GM21786 (cell line): ENCODE measurements at regions not wholly inside any gene's neighbourhood (a gene's known extent, or its start where the extent isn't known, plus 50 kb on each side); places are given as distances from the start of the nearest gene placed in this dataset.
A peak's percentile ranks its signal among the peaks of the same experiment; 100 is the strongest.
"Not testable (repeated sequence)": the region's sequence is repeated elsewhere in the genome, so short reads cannot be mapped to it uniquely, and the experiment has no call there.

Experiments
- ATAC-seq: cut with Tn5 transposase; IDR thresholded peaks from one replicate; pipeline ENCODE4 v1.9.1; 2021; ENCODE audit not compliant: unreplicated experiment

DNA sequence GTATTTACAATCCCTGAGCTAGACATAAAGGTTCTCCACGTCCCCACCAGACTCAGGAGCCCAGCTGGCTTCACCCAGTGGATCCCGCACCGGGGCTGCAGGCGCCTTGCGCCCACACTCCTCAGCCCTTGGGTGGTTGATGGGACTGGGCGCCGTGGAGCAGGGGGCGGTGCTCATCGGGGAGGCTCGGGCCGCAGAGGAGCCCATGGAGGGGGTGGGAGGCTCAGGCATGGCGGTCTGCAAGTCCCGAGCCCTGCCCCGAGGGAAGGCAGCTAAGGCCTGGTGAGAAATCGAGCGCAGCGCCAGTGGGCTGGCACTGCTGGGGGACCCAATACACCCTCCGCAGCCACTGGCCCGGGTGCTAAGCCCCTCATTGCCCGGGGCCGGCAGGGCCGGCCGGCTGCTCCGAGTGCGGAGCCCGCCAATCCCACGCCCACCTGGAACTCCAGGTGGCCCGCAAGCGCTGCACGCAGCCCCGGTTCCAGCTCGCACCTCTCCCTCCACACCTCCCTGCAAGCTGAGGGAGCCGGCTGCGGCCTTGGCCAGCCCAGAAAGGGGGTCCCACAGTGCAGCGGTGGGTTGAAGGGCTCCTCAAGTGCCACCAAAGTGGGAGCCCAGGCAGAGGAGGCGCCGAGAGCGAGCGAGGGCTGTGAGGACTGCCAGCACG is 260.9 kb upstream of the BTG1 start:
- not testable (repeated sequence) for ATAC-seq

DNA sequence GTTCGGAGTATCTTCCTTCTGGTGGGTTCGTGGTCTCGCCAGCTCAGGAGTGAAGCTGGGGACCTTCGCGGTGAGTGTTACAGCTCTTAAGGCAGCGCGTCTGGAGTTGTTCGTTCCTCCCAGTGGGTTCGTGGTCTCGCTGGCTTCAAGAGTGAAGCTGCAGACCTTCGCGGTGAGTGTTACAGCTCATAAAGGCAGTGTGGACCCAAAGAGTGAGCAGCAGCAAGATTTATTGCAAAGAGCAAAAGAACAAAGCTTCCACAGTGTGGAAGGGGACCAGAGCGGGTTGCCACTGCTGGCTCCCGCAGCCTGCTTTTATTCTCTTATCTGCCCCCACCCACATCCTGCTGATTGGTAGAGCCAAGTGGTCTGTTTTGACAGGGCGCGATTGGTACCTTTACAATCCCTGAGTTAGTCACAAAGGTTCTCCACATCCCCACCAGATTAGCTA is 260.2 kb upstream of the BTG1 start:
- ATAC-seq, result not testable (repeated sequence)

DNA sequence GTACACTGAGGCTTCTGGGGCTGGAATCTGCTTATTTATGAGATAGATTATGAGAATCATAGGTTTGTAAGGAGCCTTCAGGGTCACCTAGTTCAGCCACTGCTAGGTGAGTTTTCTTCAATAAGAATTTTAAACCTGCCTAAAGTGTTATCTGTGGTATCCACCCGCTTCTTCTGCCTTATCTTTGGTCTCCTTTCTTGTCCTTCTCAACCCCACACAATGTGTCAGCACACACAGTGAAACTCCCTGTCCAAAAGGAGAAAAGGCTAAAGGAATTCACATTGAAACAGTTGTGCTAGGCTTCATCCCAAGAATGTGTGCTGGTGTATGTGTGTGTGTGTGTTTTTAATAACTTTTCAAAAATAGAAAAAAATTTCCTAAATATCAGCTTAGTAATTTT is 259.3 kb upstream of the BTG1 start:
- ATAC-seq, result no peak

DNA sequence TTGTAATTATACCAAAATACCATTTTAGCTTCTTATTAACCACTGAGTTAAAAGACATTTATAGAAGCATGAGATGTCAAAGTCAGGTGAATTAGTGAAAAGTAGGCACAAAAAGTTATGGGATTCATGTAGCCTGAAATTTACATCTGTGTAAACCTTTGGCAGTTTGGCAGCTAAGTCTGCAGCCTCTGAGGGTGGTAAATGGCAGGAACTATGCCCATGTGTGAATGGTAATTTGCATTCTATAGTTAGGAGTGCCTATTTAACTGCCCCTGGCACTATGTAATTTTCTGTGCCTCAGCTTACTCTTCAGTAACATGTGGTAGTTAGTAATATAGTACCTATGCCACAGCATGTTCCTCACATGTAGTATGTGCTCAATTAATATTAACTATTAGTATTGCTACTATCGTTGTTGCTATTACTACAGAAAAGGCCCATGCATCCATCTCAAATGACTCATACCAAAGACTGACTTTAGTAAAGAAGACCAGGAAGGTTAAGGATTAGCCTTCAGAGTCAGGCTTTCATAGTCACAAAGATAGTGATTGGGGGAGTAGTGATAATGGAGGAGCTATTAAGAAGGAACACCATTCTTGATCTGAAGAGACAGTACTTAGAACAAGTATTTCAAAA is 258.7 kb upstream of the BTG1 start:
- no peak for ATAC-seq

DNA sequence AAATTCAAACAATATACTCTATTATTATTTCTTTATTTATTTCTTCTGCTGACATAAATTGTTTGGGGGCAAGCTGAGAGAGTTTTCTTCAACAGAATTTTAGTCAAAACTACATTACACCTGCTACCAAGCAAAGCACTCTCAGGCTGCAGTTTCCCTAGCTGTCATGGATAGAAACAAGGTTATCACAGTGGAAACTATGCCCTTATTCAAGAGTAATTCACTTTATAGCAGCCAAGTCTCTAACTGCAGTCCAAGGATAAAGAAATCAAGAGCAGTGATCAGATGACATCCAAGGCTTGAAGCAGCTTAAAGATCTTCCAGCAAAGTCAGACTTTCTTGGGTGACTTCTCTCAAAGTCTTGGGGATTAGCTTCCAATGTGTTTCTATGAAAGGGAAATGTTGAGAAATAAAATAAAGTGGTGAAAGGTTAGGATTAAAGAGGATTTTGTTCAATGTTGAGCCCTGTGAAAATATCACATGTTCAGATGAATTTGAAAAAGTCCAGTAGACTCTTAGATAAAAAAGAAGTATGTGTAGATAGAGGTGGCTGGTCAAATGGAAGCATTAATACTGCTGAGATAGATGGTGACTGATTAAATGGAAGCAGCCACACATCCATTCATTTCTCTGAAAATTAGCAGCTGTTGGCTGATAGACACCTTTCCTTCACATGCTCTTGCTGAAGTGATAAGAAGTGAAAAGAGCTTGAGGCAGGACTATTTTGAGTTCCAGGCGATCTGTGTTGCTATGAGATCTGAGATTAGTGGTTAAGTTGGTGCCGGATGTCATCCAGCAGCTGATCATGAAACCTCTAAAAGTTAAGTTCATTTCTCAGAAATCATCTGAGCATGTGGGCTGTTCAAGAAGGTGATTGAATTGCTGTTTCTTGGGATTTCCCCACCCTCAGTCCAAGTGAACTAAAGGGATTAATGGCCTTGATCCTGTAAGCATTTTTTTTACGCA is 257.8 kb upstream of the BTG1 start:
- ATAC-seq, result peak; percentile 81

DNA sequence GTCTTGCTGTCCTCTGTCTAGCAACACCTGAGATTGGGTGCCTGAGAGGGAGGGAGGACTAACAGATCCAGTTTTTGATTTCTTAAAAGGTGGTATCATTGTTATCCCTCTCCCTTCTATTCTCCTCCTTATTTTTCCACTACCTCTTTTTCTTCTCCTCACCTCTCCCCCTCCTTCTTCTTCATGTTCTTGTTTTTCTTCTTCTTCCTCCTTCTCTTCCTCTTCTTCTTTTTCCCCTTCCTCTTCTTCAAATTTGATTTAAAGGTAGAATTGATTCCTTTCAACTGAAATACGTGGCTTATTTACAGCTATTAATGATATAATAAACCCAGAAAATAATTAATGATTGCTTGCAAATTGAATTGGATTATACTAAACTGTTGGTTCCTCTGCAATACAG is 256.8 kb upstream of the BTG1 start:
- ATAC-seq, result no peak

DNA sequence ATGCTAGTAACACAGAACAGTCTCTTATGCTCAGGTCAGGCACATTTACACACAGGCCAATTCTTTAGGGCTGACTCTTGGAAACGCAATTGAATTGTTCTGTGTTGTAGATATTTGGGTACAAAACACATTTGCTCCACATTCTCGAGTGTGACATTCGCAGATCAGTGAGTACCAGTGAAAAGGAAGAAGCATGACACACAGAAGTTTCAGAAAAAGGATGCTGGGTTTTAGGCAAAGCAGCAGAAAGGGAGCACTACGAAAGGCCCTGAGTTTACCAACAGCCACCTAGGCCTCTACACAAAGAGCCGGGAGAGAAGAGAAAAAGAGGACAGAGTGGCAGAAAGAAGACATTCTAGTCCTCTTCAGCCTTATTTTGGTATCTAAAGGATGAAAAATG is 254.4 kb upstream of the BTG1 start:
- no peak for ATAC-seq

DNA sequence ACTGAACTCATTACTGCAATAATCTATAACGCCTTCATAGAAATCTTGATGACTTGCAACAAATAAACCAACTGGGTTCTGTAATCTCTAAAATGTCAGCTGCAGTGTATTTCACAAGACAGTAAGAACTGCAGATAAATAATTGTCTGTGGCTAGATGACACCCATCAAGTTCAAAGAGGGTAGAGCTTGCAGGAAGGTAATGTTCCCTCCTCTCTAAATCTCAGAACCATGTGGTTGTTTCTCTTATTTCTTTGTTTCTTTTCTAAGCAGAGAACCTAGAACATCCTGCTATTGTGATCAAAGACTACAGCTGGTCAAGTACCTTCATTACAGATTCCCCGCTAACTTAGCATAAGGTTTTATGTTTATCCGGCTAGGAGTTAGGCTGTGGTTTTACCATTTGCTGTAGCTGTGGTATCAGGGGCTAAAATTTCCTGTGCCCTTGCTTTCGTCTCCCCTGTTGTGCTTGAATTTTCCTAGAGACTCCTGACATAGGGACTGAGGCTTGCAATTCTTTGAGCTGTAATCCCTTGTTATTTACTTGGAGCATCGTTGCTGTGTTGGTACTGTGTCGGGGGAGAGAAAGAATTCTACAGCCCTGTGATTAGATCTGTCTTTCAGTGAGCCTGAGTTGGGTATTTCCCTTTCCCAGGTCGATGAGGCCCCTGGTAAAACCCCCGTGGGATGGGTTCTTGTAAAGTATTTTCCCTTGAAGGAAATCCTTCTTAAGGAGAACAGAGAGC is 253.1 kb upstream of the BTG1 start:
- ATAC-seq, result peak; percentile 32

DNA sequence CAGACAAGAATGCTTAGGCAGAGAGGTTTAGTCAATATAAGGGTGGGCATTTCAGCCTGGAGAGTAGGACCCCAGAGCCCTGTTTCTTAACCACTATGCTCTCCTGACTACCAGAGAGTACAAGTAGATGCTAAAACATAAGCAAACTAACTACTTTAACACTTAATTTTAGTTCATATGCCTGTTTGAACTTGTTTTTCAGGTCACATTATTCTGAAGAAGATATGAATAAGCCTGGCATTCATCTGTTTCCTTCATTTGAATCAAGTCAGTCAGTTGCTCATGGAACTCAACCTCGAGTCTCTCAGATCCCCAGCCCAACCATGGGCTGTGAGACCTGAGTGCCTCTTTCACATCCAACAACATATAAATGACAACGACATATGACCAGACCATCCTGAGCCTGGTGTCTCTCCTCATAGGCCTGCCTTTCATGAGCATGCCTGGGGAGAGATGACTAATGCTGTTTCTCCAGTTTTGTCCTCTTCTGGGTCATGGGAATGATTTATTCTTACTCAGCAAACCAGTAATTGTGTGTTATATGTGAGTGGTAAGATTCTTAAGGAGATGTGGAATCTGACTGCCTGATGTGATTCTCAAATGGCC is 251.1 kb upstream of the BTG1 start:
- ATAC-seq, result no peak

DNA sequence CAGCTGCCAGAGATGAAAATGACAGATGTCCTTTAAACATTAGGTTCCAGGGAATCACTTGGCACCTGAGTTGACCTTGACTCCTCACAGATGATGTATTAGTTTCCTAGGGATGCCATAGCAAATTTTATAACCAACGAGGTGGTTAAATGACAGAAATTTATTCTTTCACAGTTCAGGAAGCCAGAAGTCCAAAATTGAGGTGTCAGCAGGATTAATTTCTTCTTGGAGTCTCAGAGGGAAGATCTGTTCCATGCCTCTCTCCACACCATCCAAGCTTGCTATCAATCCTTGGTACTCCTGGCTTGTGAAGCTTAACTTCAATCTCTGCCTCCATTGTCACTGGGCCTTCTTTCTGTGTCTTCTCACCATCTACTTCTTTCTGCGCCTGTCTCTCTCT is 249.7 kb upstream of the BTG1 start:
- no peak for ATAC-seq

DNA sequence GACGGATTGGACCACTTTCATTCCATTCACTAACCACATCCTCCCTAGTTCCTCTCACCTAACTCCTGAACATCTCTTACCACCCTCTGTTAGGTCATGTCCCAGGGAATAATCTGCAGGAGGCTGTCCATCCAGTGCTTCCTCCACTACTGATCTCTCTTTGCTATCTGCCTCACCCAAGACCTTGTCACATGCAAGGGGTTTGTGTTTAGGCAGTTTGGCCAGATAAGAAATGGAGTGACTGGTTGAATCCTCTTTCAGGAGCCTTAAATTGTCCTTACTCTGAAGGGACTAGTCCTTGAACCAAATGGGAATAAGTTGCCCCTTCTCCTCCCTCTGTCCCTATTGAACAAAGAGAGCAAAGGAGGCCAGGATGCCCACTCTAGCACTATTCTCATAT is 249.2 kb upstream of the BTG1 start:
- ATAC-seq, result no peak

DNA sequence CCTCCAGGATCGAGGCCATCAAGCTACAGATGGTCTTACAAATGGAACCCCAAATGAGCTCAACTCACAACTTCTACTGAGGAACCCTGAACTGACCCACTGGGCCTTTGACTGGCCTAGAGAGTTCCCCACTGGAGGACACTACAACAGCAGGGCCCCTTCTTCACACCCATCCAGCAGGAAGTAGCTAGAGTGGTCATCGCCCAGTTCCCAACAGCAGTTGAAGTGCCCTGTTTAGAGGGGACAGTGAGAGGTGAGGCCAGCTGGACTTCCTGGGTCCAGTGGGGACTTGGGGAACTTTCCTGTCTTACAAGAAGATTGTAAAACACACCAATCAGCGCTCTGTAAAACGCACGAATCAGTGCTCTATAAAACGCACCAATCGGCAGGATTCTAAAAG is 247.9 kb upstream of the BTG1 start:
- ATAC-seq, result no peak

DNA sequence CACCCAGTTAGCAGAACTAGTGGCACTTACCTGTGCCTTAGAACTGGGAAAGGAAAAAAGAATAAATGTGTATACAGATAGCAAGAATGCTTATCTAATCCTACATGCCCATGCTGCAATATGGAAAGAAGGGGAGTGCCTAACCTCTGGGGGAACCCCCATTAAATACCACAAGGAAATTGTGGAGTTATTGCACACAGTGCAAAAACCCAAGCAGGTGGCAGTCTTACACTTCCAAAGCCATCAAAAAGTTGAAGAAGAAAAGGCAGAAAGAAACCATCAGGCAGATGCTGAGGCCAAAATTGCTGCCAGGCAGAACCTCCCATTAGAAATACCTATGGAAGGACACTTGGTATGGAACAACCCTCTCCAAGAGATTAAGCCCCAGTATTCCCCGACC is 246.1 kb upstream of the BTG1 start:
- not testable (repeated sequence) for ATAC-seq

DNA sequence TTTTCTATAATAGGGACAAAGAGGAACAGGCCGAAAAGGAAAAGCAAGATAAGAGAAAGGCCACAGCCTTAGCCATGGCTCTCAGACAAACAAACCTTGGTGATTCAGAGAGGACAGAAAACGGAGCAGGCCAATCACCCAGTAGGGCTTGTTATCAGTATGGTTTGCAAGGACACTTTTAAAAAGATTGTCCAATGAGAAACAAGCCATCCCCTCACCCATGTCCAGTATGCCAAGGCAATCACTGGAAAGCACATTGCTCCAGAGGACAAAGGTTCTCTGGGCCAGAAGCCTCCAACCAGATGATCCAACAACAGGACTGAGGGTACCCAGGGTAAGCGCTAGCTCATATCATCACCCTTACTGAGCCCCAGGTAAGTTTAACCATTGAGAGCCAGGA is 243.8 kb upstream of the BTG1 start:
- no peak for ATAC-seq

DNA sequence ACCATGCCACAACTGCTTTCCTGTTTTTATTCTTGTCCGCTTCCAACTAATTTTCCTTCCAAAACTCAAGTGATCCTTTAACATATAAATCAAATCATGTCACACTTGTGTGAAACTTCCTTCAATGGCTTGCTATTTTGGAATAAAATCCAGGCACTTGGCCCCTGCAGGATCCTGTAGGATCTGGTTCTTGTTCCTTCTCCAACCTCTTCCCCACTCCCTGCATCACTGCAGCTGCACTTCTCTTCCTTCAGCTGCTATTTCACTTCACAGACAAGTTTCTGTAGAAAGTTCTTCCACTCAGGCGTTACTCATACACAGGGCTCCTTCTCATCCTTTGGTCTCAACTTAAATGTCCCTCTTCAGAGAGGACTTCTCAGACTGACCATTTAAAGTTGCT is 239.7 kb upstream of the BTG1 start:
- no peak for ATAC-seq

DNA sequence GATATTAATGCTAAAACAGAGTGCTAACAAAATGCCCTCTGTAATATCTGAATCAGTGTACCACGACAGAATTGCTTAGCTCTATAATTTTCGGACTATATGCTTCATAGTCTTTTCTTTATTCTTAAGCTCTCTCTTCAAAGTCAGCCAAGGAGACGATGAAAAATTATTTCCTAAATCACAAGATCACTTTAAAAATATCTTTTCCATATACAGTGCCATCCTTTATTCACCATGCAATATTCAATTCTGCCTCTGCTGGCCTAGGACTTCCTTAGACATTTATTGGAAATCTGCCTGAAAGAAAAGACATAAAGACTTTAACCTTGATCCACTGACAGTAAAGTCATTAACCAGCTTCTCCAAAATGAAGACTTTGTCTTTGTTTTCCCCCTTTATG is 238.9 kb upstream of the BTG1 start:
- no peak for ATAC-seq

DNA sequence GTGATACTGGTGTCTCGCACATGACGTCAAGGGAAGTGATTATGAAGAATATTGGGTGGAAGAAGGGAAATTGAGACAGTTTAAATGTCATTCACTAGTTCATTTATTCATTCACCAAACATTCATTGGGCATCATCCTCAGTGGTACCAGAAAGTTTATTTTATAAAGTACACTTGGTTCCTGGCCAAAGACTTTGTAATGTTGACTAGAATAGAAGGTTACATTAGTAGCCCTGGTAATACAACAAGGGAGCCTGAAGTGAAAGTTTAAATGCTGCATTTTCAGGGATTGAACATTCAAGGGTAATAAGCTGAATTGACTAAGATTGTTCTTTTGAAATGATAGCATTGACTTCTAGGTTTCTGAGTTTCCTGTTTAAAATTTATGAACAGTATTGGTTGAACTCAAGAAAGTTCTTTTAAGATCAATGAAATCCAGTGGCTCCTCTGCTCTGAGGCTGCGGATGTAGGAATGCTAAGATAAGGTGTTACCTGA is 236.8 kb upstream of the BTG1 start:
- no peak for ATAC-seq

DNA sequence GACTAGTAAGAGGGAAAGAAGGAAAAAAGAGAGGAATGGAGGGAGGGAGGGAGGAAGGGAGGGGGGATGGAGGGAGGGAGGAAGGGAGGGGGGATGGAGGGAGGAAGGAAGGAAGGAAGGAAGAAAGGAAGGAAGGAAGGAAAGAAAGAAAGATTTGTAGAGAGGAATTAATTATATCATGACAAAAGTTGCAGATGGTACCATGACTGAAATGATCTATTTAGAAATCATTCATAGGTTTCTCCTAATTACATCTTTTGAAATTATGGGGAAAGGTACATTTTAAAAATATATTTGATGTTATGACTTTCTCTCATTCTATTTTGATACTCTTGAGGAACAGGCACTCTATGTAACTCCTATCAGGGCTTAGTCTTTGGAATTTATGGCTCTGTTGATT is 236.2 kb upstream of the BTG1 start:
- no peak for ATAC-seq

DNA sequence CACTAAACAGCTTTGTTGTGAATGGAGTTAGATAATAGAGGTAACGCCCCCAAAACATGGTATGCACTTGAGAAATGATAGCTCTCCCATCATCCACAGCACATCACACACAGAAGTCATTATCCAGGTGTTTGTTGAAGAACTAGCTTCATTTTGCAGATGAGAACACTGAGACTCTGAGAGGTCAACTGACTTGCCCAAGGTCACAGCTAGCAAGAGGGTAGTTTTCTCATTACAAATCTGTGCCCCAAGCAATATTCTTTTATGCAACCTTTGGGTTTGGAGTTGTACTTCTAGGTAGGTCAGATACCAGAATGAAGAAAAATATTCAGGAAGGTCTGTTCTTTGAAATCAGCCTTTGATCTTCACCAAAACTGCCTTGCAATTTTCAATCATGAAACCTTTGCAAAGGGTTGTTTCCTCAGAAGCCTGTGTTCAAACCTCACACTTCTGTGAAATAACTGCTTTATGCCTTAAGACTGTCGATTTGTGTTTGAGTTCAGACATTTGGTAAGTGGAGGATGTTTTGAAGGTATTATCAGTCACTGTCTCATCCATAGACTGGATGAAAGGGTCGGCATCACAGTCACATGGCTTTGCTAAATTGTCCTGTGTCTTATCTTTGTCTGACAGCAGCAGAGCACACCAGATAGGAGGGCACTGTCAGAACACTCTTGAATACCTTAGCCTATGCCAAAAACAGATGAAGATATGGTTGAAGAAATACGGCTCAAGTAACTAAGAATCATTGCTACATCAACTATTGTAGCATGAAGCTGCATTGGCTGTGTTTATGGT is 233.2 kb upstream of the BTG1 start:
- ATAC-seq, result no peak

DNA sequence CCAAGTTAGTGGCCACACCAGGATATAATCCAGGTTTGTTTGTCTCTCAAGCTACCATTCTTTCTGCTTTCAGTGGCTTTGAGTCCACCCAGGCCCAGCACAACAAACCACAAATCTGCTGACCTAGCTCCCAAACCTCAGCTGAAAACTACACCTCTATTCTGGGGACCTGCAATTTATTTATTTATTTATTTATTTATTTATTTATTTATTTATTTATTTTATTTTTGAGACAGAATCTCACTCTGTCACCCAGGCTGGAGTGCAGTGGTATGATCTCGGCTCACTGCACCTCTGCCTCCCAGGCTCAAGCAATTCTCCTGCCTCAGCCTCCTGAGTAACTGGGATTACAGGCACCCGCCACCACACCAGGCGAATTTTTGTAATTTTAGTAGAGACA is 229.9 kb upstream of the BTG1 start:
- ATAC-seq, result not testable (repeated sequence)
